Lower leg skin (tissue), 4 donors: ENCODE measurements at regions not wholly inside any gene's neighbourhood (a gene's known extent, or its start where the extent isn't known, plus 50 kb on each side); places are given as distances from the start of the nearest gene placed in this dataset.
"Not testable (repeated sequence)": the region's sequence is repeated elsewhere in the genome, so short reads cannot be mapped to it uniquely, and the experiment has no call there.

Experiments
- DNase-seq, 2 donors: peaks; one replicate each; pipeline ENCODE4 v3.0.0-alpha.2; 2019; ENCODE audit warnings: low spot score in 2 of 2
- H3K4me3 ChIP-seq: fragments of 200-600 bp; sonication (generic); 2 replicates; pipeline ENCODE4 v1.5.1; 2017; ENCODE audit warnings: mild to moderate bottlenecking, low read depth; ENCODE audit not compliant: poor library complexity, severe bottlenecking
- POLR2A ChIP-seq, 2 donors: fragments of 450-650 bp; IDR thresholded peaks; one replicate each; pipeline ENCODE4 v1.6.1; 2016 to 2017; ENCODE audit warnings: antibody characterized with exemption in 2 of 2, mild to moderate bottlenecking in 1 of 2, moderate library complexity in 1 of 2
- WGBS, 2 donors: methylation state at CpG; one replicate each; pipeline ENCODE4 v1.1.5; 2018; 5-methylcytosine and 5-hydroxymethylcytosine counted together
- intact Hi-C: fragments of 100-400 bp; cut with DNase I; formaldehyde crosslinking; loops from one replicate; pipeline ENCODE4 v1.15.0; 2023; ENCODE audit warnings: low total_unique reads
- TF ChIP-seq, protein P1 (sequence below), 3 donors: fragments of 450-650 bp; IDR thresholded peaks; one replicate each; pipeline ENCODE4 v1.5.1; 2016; ENCODE audit warnings: antibody characterized with exemption in 3 of 3, mild to moderate bottlenecking in 3 of 3, moderate library complexity in 2 of 3

DNA sequence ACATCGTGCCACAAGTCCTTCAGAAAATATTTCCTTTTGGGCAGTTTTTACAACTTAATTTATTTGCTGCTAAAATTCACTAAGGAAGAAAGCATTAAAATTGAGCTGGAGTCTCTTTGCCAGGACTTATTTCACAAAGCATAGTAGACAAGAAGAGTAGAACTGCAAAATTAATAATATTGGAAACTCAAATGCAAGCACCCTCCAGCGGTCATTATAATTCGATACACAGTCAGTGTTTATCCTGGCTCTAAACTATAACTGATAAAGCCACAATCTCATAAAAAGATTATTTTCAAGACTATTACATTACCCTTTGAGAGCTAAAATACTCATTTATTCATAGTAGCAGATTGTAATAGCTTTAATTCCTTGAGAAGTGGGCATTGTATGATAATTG is 655.4 kb downstream of the RWDD3 start:
- DNase-seq, result no peak
- intact Hi-C loops, result no loop called here
- WGBS, 2 donors, result 53 to 61% methylated on average over 3 of the region's 3 CpGs
- TF ChIP-seq, protein P1, sequence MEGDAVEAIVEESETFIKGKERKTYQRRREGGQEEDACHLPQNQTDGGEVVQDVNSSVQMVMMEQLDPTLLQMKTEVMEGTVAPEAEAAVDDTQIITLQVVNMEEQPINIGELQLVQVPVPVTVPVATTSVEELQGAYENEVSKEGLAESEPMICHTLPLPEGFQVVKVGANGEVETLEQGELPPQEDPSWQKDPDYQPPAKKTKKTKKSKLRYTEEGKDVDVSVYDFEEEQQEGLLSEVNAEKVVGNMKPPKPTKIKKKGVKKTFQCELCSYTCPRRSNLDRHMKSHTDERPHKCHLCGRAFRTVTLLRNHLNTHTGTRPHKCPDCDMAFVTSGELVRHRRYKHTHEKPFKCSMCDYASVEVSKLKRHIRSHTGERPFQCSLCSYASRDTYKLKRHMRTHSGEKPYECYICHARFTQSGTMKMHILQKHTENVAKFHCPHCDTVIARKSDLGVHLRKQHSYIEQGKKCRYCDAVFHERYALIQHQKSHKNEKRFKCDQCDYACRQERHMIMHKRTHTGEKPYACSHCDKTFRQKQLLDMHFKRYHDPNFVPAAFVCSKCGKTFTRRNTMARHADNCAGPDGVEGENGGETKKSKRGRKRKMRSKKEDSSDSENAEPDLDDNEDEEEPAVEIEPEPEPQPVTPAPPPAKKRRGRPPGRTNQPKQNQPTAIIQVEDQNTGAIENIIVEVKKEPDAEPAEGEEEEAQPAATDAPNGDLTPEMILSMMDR (IDR thresholded peaks at IDR 0.05), result no peak
- no peak for TF ChIP-seq POLR2A (IDR thresholded peaks at IDR 0.05)
- no peak overlapping the region for H3K4me3 ChIP-seq

DNA sequence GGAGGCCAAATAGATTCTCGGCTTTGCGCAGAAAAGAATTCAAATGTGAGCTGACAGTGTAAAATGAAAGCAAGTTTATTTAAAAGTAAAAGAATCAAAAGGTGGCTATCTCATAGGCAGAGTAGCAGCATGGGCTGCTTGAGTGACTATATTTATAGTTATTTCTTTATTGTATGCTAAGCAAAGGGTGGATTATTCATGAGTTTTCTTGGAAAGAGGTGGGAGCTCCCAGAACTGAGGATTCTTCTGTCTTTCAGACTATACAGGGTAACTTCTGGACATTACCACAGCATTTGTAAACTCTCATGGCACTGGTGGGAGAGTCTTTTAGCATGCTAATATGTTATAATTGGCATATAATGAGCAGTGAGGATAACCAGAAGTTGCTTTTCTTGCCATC is 659.9 kb downstream of the RWDD3 start:
- WGBS, 2 donors, result 96 to 97% methylated on average over 2 of the region's 2 CpGs
- DNase-seq, result no peak
- TF ChIP-seq POLR2A (IDR thresholded peaks at IDR 0.05), result no peak
- TF ChIP-seq, protein P1 (IDR thresholded peaks at IDR 0.05), result no peak
- intact Hi-C loops, result no loop called here
- H3K4me3 ChIP-seq, result no peak overlapping the region

DNA sequence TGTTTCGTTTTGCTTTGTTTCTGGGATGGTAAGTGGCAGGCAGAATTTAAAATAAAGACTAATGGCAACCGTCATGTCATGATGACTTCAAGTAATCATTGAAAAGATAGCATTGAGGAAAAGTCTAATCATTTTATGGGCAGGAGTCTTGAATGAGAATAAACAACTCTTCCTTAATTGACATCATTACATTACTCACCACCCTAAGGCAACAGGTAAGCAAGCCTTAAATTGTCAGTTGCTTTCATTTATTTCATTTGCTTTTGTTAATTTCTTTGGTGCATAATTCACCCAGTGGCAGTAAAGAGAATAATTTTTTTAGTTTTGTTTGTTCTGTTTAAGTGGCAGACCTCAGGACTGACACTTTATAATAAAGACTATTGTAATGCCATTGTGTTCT is 669.0 kb downstream of the RWDD3 start:
- no peak for DNase-seq
- intact Hi-C loops, result no loop called here
- WGBS, 2 donors, result 57 to 67% methylated on average over 2 of the region's 2 CpGs
- TF ChIP-seq POLR2A (IDR thresholded peaks at IDR 0.05), result no peak
- TF ChIP-seq, protein P1 (IDR thresholded peaks at IDR 0.05), result no peak
- H3K4me3 ChIP-seq, result no peak overlapping the region

DNA sequence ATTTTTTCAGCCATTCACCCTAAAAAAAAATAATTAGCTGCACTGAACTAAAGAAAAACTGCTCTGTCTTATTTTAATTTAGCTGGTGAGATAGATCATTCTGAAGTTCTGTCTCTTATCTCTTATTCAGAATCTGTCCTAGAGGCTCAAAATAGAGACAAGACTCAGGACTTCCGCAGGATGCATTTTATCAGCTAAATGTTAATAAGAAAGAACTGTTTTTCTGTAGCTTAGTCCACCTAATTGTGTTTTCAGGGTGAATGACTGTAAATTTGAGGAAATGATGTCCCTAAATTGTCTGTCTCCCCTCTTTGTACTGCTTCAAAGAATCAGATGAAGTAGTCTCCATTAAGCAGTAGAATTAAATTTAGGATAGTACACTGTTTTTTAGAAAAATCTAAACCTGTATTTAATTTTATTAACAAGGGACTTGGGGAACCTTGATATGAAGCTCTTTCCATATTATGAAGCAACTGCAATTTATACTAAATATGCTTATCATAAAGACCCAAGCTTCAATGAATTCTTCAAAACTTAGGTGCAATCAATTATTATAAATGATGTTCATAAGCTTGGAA is 671.9 kb downstream of the RWDD3 start:
- WGBS, 2 donors, result 84% methylated on average over 1 of the region's 1 CpG
- intact Hi-C loops, result no loop called here
- no peak for TF ChIP-seq POLR2A (IDR thresholded peaks at IDR 0.05)
- TF ChIP-seq, protein P1 (IDR thresholded peaks at IDR 0.05), result no peak
- no peak overlapping the region for H3K4me3 ChIP-seq
- no peak for DNase-seq

DNA sequence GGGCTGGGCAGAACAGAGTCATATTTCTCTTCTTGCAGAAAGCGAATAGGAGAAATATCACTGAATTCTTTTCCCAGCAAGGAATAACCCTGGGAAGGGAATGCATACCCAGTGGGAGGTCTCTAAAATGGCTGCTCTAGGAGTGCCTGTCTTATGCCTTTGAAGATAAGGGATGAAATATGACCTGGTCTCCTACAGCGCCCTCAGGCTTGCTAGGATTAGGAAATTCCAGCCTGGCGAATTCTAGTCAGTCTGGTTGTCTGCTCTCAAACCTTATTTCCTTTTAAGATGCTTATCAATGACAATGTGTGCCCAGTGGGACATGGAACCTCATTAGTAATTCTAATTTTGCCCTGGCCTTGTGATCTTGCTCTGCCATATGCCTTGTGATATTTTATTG is 677.7 kb downstream of the RWDD3 start:
- DNase-seq, intact Hi-C loops, H3K4me3 ChIP-seq: not testable (repeated sequence)
- 70 to 71% methylated on average over 3 of the region's 3 CpGs for WGBS, 2 donors

DNA sequence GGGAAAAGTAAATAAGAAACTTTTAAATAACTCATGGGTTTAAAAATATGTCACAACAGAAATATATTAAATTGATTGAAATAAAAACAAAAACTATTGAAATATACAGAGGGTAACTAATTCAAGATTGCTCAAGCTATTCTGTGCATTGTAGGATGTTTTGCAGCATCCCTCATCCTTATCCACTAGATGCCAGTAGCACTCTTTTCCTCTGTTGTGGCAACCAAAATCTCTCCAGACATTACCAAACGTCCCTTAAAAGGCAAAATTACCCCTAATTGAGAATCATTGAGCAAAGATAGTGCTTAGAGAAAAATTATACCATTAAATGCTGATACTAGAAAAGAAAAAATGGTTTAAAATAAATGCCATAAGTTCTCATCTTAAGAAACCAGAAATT is 682.6 kb downstream of the RWDD3 start:
- intact Hi-C loops, result no loop called here
- 0 to 10% methylated on average over 1 of the region's 1 CpG for WGBS, 2 donors

More for the DNA sequence above, 682.6 kb downstream of the RWDD3 start:
- TF ChIP-seq, protein P1 (IDR thresholded peaks at IDR 0.05), result no peak
- TF ChIP-seq POLR2A (IDR thresholded peaks at IDR 0.05), result no peak
- no peak overlapping the region for H3K4me3 ChIP-seq
- DNase-seq, result no peak
